ENCODE measurements at regions not wholly inside any gene's neighbourhood (a gene's known extent, or its start where the extent isn't known, plus 50 kb on each side); places are given as distances from the start of the nearest gene placed in this dataset.
"Not testable (repeated sequence)": the region's sequence is repeated elsewhere in the genome, so short reads cannot be mapped to it uniquely, and the experiment has no call there.

DNA sequence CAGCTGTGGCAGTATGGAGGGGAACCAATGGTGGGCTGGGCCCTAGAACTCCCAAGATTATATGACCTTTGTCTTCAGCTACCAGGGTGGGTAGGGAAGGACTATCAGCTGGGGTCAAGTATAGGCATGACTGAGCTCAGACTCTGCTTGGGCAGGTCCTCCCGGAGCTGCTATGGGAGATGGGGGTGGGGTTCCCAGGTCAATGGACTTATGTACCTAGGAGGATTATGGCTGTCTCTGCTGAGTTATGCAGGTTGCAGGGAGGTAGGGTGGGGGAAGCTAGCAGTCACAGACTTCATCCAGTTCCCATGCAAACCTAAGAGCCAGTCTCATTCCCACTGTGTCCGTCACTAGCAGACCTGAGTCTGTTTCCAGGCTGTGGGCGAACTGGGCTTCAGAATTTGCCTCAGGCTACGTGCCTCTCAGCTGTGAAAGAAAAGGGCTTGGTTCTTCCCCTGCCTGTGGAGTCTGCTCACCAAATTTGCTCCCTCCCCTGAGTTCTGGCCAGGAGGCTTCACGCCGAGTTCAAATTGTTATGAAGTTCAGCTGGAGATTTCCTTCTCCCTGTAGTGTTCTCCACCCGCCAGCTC is 985.8 kb upstream of the NRXN1 start:
- no peaks in the 10 kb centered on the region for H3K27me3 ChIP-seq (ENCODE audit: control insufficient read depth, insufficient read depth, low read length)
- no peak overlapping the region for H3K9ac ChIP-seq (ENCODE audit: low read length)
- H3K9me3 ChIP-seq (ENCODE audit: control insufficient read depth, low read depth, low read length), result no peaks in the 10 kb centered on the region
- H3K4me3 ChIP-seq (ENCODE audit: low read length), result no peak overlapping the region
- no peaks in the 10 kb centered on the region for H3K4me1 ChIP-seq (ENCODE audit: control insufficient read depth, low read depth, low read length)
- H3K27ac ChIP-seq (ENCODE audit: low read length), result no peak overlapping the region
- no peaks in the 10 kb centered on the region for H3K36me3 ChIP-seq (ENCODE audit: control insufficient read depth, low read depth, low read length)

DNA sequence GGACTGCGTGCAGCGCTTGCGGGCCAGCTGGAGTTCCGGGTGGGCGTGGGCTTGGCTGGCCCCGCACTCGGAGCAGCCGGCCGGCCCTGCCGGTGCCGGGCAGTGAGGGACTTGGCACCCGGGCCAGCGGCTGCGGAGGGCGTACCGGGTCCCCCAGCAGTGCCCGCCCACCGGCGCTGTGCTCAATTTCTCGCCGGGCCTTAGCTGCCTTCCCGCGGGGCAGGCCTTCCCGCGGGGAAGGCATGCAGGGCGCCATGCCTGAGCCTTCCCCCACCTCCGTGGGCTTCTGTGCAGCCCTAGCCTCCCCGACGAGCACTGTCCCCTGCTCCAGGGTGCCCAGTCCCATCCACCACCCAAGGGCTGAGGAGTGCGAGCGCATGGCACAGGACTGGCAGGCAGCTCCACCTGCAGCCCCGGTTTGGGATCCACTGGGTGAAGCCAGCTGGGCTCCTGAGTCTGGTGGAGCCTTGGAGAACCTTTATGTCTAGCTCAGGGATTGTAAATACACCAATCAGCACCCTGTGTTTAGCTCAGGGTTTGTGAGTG is 975.0 kb upstream of the NRXN1 start:
- not testable (repeated sequence) for H3K4me3 ChIP-seq (ENCODE audit: low read length); H3K36me3 ChIP-seq (ENCODE audit: control insufficient read depth, low read depth, low read length); H3K9ac ChIP-seq (ENCODE audit: low read length); H3K27ac ChIP-seq (ENCODE audit: low read length); H3K27me3 ChIP-seq (ENCODE audit: control insufficient read depth, insufficient read depth, low read length); H3K9me3 ChIP-seq (ENCODE audit: control insufficient read depth, low read depth, low read length); H3K4me1 ChIP-seq (ENCODE audit: control insufficient read depth, low read depth, low read length)

DNA sequence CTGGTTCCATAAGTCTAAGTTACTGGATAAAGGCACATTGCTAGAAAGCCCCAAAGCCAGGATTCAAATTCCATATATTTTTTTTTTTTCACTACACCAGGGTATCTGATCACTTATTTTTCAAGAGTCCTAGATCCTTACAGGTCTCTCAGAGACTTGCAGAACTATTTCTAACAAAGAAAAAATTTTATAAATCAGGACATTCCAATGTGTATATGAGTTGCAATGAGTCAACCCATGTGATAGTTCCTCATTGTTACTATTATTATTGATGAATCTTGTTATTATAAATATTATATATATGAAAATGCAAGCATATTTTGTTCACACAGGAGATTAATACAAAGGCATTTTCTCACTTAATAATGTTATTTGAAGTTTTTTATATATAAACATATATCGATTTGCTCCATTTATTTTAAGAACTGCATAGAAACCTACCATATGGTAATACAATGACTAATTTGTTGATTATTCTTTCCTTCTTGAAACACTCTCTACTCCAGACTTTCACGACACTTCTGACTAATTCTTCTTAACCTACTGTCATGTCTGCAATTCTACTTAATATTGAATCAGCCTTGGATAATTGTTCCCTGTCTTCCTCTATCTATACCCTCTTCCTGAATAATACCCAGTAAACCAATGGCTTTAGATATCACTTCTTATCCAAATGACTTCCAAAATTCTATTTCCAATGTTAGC is 968.4 kb upstream of the NRXN1 start:
- Histone ChIP-seq H3K9me3 (ENCODE audit: control insufficient read depth, low read depth, low read length) (no peaks in the 10 kb centered on the region), H3K27me3 (ENCODE audit: control insufficient read depth, insufficient read depth, low read length) (no peaks in the 10 kb centered on the region)

DNA sequence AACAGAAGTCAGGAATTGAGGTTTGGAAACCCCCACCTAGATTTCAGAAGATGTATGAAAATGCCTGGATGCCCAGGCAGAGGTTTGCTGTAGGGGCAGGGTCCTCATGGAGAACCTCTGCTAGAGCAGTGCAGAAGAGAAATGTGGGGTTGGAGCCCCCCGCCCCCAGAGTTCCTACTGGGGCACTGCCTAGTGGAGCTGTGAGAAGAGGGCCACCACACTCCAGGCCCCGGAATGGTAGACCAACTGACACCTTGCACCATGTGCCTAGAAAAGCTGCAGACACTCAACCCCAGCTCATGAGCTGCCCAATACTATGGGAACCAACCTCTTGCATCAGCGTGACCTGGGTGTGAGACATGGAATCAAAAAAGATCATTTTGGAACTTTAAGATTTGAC is 967.0 kb upstream of the NRXN1 start:
- Histone ChIP-seq H3K27ac (ENCODE audit: low read length) (no peak overlapping the region), H3K36me3 (ENCODE audit: control insufficient read depth, low read depth, low read length) (no peaks in the 10 kb centered on the region), H3K4me3 (ENCODE audit: low read length) (no peak overlapping the region), H3K27me3 (ENCODE audit: control insufficient read depth, insufficient read depth, low read length) (no peaks in the 10 kb centered on the region), H3K4me1 (ENCODE audit: control insufficient read depth, low read depth, low read length) (peaks cover 4% of the 10 kb centered on the region), H3K9ac (ENCODE audit: low read length) (no peak overlapping the region), H3K9me3 (ENCODE audit: control insufficient read depth, low read depth, low read length) (no peaks in the 10 kb centered on the region)

More for the DNA sequence above, 968.4 kb upstream of the NRXN1 start:
- Histone ChIP-seq H3K4me3 (ENCODE audit: low read length) (no peak overlapping the region), H3K9ac (ENCODE audit: low read length) (no peak overlapping the region), H3K4me1 (ENCODE audit: control insufficient read depth, low read depth, low read length) (peaks cover under 1% of the 10 kb centered on the region), H3K36me3 (ENCODE audit: control insufficient read depth, low read depth, low read length) (no peaks in the 10 kb centered on the region), H3K27ac (ENCODE audit: low read length) (no peak overlapping the region)

DNA sequence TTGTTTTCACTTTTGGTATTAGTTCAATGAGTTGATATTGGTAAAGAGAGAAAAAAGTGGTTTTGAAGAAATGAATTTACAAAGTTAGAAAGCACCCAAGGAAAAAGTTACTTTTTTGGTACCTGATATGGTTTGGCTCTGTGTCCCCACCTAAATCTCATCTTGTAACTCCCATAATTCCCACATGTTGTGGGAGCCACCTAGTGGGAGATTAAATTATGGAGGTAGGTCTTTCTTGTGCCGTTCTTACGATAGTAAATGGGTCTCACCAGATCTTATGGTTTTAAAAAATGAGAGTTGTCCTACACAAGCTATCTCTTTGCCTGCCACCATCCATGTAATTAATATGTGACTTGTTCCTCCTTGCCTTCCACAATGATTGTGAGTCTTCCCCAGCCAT is 965.6 kb upstream of the NRXN1 start:
- H3K9ac ChIP-seq (ENCODE audit: low read length), result no peak overlapping the region
- no peaks in the 10 kb centered on the region for H3K36me3 ChIP-seq (ENCODE audit: control insufficient read depth, low read depth, low read length)
- H3K27me3 ChIP-seq (ENCODE audit: control insufficient read depth, insufficient read depth, low read length), result no peaks in the 10 kb centered on the region
- H3K4me1 ChIP-seq (ENCODE audit: control insufficient read depth, low read depth, low read length), result peaks cover 4% of the 10 kb centered on the region
- H3K4me3 ChIP-seq (ENCODE audit: low read length), result no peak overlapping the region
- no peak overlapping the region for H3K27ac ChIP-seq (ENCODE audit: low read length)
- no peaks in the 10 kb centered on the region for H3K9me3 ChIP-seq (ENCODE audit: control insufficient read depth, low read depth, low read length)

DNA sequence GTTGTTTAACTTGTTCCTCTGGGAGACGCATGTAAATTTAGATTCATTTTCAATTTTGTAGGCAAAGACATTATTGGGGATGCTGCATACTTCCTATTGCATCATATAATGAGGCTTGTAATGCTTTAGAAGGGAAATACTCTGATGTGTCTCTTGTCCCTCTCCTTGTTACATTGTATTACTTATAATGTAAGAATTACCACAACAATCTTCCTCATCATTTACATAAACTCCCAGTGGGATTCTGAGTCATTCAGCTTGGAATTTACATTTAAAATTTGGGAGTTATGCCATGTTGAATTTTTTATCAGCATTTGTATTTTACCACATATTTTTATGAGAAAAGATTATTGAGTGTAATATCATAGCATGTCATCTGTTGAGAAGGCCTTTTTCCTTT is 963.4 kb upstream of the NRXN1 start:
- Histone ChIP-seq H3K9ac (ENCODE audit: low read length) (no peak overlapping the region), H3K4me1 (ENCODE audit: control insufficient read depth, low read depth, low read length) (peaks cover 4% of the 10 kb centered on the region), H3K27me3 (ENCODE audit: control insufficient read depth, insufficient read depth, low read length) (no peaks in the 10 kb centered on the region), H3K27ac (ENCODE audit: low read length) (no peak overlapping the region), H3K36me3 (ENCODE audit: control insufficient read depth, low read depth, low read length) (no peaks in the 10 kb centered on the region), H3K4me3 (ENCODE audit: low read length) (no peak overlapping the region), H3K9me3 (ENCODE audit: control insufficient read depth, low read depth, low read length) (no peaks in the 10 kb centered on the region)

DNA sequence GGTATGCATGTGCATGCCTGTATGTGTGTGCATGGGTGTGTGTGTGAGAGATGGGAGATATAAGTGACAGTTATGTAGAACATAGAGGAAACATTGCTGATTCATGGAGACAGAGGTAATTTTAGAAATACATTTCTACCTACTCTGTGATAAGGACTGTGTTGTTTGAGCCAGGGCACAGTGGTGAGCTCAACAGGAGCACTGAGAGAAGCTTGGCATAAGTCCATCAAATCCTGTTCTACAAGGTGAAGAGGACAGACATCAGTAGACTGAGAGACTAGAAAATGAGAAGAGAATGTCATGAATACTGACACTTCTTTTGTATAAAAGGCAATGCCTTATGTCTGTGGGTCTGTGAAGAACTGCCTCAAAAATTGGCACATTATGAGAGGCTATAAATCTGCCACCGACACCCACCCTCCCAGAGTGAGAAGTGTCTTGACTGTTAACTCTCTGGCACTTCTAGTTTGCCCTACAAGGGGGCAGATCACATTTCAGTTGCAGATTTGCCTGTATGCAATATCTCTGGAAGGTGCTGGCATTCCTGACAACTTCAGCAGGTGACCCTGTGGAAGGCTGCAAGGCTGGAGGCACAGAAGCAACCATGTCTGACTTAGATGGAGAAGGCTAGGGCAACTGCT is 962.3 kb upstream of the NRXN1 start:
- no peak overlapping the region for H3K4me3 ChIP-seq (ENCODE audit: low read length)

DNA sequence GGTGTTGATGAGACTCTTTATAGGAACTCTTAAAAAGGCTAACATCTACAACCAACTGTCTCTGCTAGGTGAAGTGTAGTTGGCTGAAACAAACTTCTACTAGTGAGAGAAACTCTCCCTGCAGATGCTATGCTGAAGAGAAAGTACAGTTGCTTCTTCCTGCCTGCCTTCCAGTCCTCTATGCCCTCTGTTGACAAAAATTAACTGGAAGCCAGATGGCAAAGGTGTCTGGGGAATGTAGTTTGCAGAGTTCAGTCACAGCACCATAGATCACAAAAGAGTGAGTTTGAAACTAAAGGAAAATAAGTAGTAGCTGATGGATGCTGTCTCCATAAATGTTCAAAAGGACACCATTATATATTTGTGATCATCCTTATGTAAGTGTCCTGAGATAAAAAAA is 958.8 kb upstream of the NRXN1 start:
- no peak overlapping the region for H3K9ac ChIP-seq (ENCODE audit: low read length)
- H3K27ac ChIP-seq (ENCODE audit: low read length), result no peak overlapping the region
- peaks cover 4% of the 10 kb centered on the region for H3K4me1 ChIP-seq (ENCODE audit: control insufficient read depth, low read depth, low read length)
- H3K4me3 ChIP-seq (ENCODE audit: low read length), result no peak overlapping the region
- H3K27me3 ChIP-seq (ENCODE audit: control insufficient read depth, insufficient read depth, low read length), result no peaks in the 10 kb centered on the region
- H3K9me3 ChIP-seq (ENCODE audit: control insufficient read depth, low read depth, low read length), result no peaks in the 10 kb centered on the region
- H3K36me3 ChIP-seq (ENCODE audit: control insufficient read depth, low read depth, low read length), result no peaks in the 10 kb centered on the region

More for the DNA sequence above, 962.3 kb upstream of the NRXN1 start:
- H3K27me3 ChIP-seq (ENCODE audit: control insufficient read depth, insufficient read depth, low read length), result no peaks in the 10 kb centered on the region
- no peaks in the 10 kb centered on the region for H3K36me3 ChIP-seq (ENCODE audit: control insufficient read depth, low read depth, low read length)
- no peak overlapping the region for H3K9ac ChIP-seq (ENCODE audit: low read length)
- peaks cover 4% of the 10 kb centered on the region for H3K4me1 ChIP-seq (ENCODE audit: control insufficient read depth, low read depth, low read length)
- no peak overlapping the region for H3K27ac ChIP-seq (ENCODE audit: low read length)
- no peaks in the 10 kb centered on the region for H3K9me3 ChIP-seq (ENCODE audit: control insufficient read depth, low read depth, low read length)

DNA sequence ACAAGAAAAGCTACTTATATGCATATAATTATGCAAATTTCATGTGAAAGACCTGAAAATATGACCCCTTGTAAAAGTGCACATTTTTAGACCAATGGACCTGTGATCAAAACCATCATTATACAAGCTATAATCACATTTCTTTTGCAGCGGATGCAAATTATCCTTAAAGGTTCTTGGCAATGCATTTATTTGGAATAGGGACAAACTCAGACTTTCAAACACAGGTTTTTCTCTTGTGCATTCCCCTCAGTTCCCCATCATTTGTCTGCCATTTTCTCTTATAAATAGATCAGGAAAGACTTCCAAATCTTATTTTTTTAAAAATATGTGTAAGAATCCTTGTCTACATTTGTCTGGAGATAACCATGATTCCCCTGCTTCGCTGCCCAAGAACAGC is 954.2 kb upstream of the NRXN1 start:
- Histone ChIP-seq H3K27ac (ENCODE audit: low read length) (no peak overlapping the region), H3K27me3 (ENCODE audit: control insufficient read depth, insufficient read depth, low read length) (no peaks in the 10 kb centered on the region), H3K36me3 (ENCODE audit: control insufficient read depth, low read depth, low read length) (no peaks in the 10 kb centered on the region), H3K4me3 (ENCODE audit: low read length) (no peak overlapping the region), H3K4me1 (ENCODE audit: control insufficient read depth, low read depth, low read length) (no peaks in the 10 kb centered on the region), H3K9me3 (ENCODE audit: control insufficient read depth, low read depth, low read length) (no peaks in the 10 kb centered on the region), H3K9ac (ENCODE audit: low read length) (no peak overlapping the region)

DNA sequence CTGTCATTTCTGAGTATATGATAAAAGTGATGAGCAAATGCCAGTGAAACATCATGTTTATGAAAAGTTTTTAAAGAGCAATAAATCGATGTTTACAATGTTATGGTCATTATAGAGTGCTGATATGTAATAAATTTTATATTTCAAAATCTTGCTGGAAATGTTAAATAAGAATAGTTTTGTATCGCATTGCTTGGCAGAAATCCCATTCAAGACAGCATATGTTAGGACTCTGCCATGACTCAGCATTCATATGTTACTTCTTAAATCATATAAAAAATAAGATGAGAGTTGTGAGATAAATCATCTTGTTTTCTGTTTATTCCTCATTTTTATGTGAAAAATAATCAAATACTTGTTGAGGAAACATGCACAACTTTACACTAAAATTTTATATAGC is 949.9 kb upstream of the NRXN1 start:
- Histone ChIP-seq H3K4me1 (ENCODE audit: control insufficient read depth, low read depth, low read length) (no peaks in the 10 kb centered on the region), H3K4me3 (ENCODE audit: low read length) (no peak overlapping the region), H3K9me3 (ENCODE audit: control insufficient read depth, low read depth, low read length) (no peaks in the 10 kb centered on the region), H3K36me3 (ENCODE audit: control insufficient read depth, low read depth, low read length) (no peaks in the 10 kb centered on the region), H3K27me3 (ENCODE audit: control insufficient read depth, insufficient read depth, low read length) (no peaks in the 10 kb centered on the region), H3K9ac (ENCODE audit: low read length) (no peak overlapping the region), H3K27ac (ENCODE audit: low read length) (no peak overlapping the region)

DNA sequence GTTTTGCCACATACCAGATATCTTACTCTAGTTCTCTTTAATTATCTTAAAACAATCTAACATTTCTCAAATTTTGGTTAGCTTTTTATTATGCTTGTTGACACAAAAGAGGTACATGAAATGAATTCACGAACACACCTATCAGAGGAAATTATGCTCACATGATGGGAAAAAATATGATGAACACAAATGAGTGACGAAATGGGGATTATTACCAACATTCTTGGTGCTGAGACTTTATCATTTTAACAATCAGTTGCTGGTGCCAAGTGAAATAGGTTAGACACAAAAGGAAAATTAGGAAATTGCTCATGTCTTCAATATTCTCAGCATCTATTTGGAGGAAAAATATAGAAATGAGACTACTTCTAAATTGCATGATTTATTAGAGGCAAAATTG is 944.7 kb upstream of the NRXN1 start:
- H3K4me3 ChIP-seq (ENCODE audit: low read length), result no peak overlapping the region
- no peaks in the 10 kb centered on the region for H3K4me1 ChIP-seq (ENCODE audit: control insufficient read depth, low read depth, low read length)
- no peaks in the 10 kb centered on the region for H3K36me3 ChIP-seq (ENCODE audit: control insufficient read depth, low read depth, low read length)
- H3K27ac ChIP-seq (ENCODE audit: low read length), result no peak overlapping the region
- no peaks in the 10 kb centered on the region for H3K9me3 ChIP-seq (ENCODE audit: control insufficient read depth, low read depth, low read length)
- no peak overlapping the region for H3K9ac ChIP-seq (ENCODE audit: low read length)
- no peaks in the 10 kb centered on the region for H3K27me3 ChIP-seq (ENCODE audit: control insufficient read depth, insufficient read depth, low read length)
